ENCODE measurements at regions not wholly inside any gene's neighbourhood (a gene's known extent, or its start where the extent isn't known, plus 50 kb on each side); places are given as distances from the start of the nearest gene placed in this dataset.

DNA sequence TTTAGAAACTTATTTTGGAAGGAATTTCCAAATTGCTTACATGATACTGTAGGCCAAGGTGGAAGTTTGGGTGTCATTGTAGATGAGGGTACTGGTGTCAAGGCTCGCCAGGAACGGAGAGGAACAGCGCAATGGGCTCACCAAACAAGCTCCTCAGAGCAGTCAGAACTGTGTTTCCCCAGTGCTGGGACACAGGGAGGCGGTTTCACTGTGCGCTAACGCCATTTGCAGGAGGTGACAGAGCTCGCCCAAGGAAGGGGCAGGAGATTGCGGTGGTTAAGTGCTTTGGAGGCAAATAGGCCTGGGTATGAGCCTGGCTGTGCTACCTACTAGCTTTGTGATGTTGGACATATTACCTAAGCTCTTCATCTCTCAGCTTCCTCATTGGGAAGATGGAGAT is 57.3 kb downstream of the HHEX start:
- no peak for DNase-seq (ENCODE audit: low read depth)

DNA sequence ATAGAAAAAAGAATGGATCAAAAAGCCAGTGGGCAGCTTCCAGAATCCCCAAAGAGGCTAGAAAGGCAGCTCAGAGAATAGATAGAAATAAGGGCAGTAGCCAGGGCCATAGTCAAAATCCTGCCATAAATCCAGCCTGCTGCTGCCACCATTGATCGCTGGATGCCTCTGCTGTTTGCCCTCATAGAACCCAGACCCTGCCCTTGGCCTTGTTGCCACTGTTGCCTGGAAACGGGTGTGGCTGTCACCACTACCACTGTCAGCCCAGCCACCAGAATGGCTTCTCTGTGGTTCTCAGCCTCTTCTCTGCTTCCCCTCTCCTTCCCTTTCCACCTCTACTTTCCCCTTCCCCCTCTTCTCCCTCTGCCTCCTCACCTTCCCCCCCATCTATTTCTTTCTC is 57.8 kb downstream of the HHEX start:
- DNase-seq (ENCODE audit: low read depth) = peak; percentile 32

DNA sequence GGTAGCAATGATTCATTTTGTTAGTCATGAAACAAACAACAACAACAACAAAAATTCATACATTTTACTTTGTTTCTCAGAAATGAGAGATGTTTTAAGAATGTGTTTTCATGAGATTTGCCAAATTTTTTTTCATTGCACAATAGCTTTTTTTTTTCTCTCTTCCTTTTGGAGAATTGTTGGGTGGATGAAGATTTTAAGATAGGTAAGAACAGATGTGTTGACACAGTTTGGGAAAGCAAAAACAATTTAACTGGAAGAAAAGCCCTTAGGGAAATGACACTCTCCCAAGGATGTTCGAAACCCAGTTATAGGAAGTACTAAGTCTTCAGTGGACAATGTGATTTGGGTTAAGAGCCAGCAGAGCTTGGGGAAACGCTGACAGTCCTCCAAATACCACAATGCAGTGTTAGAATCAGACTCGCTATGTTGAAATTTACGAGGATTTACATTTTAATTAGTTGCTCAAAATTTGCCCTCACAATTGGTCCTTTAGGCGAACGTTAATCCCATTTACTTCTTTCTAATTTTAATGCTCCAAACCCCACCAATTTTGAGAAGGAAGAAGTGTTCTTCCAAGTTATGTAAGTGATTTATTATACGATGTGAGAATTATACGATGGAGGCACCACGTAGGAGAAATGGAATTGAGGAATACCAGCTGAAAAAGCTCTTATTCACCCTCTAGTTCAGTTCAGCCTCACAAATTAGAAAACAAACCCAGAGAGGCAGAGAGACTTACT is 61.2 kb downstream of the HHEX start:
- no peak for DNase-seq (ENCODE audit: low read depth)

DNA sequence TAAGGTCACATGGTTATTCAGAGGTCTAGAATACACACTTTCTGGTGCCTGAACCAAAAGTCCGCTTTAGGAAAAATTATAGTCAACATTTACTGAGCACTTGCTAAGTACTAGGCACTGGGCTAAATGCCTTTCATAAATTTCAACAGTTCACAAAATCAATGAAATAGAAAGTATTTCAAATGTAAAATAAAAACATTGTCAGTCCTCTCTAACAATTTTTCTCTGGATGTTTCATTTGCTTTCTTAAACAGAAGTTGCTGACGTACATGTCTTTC is 61.7 kb downstream of the HHEX start:
- no peak for DNase-seq (ENCODE audit: low read depth)

DNA sequence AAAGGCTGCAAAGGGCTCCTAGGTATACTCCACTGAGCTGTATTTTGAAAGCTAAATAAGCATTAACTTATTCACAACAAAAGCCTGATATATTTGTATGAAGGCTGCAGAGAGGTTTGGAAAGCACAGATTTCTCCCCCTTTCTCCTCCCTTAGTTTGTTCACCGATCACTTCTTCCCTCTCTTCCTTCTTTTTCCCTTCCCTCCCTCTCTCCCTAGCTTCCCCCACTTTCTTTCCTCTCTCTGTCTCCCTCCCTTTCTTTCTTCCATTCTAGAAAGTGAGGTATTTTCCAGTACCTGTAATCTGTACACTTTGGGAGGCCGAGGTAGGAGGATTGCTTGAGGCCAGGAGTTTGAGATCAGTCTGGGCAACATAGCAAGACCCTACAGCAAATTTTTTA is 62.1 kb downstream of the HHEX start:
- DNase-seq (ENCODE audit: low read depth) = no peak

DNA sequence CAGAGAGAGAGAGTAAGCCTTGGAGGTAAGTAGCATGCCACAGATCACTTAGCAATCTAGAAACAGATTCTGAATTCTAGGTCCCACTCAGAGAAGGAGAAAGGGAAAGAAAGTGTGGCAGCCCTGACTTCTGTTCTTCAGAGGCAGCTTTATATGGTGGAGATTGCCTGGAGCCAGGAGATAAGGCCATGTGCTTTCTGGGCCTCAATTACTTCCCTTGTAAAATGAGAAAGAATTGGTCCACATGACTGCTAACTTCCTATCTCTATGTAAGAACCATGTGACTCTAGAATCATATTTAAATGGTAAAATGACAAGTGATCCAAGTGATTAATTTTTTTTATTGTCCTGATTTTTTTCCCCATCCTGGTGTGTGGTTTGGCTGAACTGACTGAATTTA is 64.1 kb downstream of the HHEX start:
- no peak for DNase-seq (ENCODE audit: low read depth)

DNA sequence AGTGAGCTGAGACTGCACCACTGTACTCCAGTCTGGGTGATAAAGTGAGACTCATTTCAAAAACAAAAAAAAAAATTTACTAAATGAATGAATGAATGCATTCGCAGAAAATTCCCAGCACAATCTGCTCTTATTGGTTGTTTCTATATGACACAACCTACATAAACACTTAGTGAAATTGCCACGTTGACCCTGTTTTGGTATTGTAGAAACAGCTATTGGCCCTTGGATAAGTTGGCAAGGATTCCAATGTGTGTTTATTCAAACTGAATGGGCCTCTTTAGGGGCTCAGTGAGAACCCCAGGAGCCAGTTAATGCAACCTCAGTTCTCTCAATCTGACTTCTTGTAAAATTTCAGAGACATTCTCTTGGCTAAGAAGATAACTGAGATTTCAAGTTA is 66.0 kb downstream of the HHEX start:
- DNase-seq (ENCODE audit: low read depth) = no peak

DNA sequence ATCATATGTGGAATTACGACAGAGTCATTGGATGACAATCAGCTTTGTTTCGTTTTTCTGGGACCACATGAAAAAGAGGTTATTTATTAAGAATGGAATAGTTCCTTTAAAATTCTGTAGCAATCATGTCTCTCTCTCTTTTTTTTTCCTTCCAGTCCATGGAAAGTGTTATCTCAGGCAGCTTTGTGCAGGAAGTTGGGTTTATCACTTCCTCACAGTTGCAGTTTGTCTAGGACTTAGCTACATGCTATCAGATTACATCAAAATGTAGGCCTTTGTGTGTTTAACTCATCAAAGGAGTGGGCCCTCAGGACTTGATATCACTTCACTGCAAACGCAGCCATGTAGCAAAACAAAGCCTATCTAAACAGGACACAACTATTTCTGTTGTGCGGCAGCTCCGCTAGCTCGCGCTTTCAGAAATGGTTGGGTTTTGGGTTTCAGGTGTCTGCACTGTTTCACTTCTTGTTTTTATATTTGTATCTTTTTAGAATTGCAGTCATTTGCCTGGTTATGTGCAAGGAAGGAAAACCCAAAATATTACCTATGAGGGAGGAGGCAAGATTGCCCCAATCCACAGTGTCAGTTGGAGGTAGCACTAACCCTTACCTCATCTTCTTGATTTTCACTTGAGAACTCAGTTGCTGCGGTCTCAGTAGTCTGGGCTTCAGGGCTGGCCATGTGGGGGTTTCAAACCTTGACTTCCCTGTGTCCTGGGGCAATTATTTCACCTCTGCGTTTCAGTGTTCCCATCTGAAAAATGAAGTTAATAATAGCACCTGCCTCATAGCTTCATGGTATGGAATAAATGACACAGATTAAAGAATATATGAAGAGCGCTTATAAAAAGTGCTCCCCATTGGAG is 66.7 kb downstream of the HHEX start:
- peak; percentile 87 for DNase-seq (ENCODE audit: low read depth)

DNA sequence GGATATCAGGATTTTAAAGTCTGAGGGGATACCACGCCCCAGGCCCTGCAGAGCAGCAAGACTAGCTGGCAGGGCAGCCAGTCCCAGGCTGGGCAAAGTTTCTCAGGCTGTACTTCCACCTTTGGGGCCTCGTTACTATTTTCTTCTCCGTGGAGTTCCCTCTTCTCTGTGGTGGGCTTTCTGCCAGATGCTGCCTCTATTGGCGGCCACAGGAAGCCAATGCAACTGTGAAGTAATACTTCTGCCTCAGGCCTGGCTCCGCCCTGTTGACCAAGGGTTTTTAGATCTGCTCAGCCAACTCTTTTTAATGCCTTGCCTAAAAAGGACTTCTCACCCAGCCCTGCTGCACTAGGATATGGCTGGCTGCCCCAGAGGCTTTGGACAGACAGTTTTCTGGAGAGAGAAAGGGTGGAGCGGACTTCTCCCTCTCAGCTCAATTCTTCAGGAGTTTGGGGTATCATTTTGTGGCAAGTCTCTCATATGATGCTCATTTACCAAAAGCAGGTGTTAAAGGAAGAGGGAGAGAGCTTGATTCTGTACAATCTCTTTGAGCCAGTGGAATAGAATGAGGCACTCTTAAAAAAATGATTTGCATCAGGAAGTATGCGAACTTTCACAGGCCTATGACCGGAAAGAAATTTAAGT is 67.4 kb downstream of the HHEX start:
- DNase-seq (ENCODE audit: low read depth) = peak; percentile 74

DNA sequence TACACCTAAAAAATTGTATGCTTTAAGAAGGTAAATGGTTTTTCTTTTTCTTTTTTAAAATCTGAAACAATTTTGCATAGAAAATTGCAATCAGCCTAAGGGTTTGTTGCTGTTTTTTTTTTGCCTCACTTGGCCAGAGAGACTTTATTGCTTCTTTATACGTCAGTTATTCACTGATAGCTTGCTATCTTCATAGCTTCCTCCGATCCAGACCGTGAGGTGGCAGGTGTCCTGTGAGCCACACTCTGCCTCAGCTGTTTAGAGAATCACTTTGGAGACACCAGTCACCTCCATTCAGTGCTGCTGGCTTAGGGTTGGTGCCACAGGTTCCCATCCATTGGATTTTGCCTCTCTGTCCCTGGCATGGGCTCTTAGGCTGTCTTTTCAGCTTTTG is 68.0 kb downstream of the HHEX start:
- DNase-seq (ENCODE audit: low read depth) = no peak

DNA sequence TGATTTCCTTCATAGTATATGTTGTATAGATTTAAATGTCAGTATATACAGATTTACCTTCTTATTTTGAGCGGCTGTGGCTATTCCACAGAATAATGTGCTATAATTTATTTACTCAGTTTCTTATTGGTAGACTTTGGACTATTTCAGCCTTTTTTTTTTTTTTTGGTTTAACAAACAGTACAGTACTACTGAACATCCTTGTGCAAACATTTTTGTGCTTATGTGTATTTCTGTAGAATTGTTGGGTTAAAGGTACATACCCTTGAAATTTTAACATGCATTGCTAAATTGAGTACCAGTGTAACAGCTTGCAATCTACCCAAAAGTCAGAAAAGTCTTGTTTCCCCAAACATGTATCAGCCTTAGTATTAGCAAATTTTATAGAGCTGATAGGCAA is 68.8 kb downstream of the HHEX start:
- no peak for DNase-seq (ENCODE audit: low read depth)

DNA sequence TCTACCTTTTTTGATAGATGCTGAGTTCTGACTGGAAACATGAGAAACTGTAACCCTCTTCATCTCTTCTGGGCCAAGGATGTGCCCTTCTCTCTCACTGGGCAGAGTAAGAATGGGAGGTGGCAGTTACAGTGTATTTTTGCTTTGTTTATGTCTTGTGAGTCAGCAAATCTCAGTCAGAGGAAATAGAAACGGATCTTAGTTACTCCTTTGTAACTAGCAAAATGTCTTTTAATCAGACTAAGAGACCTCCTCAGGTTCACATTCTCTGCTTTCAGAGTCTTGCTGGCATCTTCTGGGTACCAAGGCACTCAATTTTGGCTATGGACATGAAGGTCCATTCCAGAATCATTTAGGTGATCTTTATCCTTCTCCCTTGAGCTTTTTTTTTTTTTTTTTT is 70.9 kb downstream of the HHEX start:
- no peak for DNase-seq (ENCODE audit: low read depth)

DNA sequence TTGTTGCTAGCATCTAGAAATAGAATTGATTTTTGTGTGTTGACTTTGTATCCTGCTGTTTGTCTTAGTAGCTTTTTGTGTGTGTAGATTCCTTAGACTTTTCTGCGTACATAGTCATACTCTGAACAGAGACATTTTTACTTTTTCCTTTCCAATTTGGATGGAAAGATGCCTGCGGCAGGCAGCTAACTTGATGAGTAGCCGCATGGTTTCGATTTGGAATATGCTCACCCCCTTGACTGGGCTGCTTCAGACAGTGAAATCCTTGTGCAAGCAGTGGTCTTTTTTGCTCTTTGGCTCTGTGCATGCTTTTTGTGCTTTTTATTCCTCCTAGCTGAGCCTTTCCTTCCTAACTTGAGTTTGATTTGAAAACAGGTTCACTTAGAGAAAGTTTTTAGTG is 71.8 kb downstream of the HHEX start:
- DNase-seq (ENCODE audit: low read depth) = no peak

DNA sequence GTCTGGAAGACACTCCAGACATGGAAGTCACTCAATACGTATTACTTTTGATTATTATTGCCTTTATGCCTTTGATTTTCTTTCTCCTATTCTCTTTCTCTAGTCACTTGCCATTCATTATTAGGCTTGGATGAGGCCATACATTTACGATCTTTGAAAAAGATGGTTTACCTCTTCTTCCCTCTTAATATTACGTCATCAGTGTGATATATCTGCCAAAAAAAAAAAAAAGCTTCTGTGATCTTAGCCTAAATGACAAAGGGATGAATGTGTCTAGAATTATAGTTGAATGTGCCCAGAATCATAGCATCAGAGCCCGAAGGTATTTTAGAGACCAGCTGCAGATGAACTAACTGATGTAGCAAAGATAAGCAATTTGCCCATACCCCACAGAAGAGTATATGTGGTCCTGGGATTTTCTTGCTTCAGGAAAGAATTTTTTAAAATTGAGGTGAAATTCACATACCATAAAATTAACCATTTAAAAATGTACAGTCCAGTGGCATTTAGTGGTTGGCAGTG is 73.9 kb downstream of the HHEX start:
- DNase-seq (ENCODE audit: low read depth) = no peak

DNA sequence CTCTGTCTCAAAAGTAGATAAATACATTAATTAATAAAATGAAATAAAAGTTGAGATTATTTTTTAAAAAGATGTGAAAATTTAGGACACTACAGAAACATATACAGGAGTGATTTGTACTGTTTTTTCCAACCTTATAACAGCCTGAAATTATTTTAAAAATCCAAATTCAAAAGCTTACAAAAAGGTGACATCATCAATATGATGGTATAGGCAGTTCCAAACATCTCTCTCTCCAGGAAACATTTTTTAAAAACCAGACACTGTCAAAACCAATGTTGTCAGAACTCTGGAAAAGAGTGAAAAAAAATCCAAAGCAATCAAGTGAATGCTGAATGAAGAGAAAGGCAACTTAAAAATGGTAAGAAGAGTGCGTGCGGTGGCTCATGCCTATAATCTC is 76.7 kb downstream of the HHEX start:
- no peak for DNase-seq (ENCODE audit: low read depth)

DNA sequence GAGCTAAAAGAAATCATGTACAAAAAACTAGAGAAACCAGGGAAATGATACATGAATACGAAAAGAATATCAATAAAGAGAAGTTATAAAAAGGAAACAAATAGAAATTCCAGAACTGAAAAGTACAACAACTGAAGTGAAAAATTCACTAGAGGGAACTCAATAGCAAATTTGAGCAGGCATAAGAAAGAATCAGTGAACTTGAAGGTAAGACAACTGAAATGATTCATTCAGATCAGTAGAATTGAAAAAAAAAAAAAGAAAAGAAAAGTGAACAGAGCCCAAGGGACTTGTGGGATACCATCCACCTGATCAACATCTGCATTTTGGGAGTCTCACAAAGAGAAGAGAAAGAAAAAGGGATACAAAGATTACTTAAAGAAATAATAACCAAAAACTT is 78.3 kb downstream of the HHEX start:
- DNase-seq (ENCODE audit: low read depth) = no peak

DNA sequence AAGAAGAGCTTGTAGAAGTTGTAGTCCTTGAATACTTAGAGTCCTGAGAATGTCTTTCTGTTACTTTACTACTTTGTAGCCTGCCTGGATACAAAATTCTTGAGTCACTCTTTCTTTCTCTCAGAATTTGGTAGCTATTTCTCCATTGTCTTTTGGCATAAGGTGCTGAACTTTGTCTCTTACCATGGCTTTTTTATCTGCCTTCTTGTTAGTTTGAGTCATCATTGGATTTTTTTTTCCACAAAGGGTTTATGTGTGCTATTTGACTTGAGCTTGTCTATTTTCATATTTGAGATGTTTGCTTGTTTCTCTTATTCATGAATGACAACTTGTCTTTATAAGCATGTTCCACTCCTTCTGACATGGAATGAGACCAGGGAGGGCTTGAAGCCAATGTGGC is 74.5 kb upstream of the EXOC6 start:
- no peak for DNase-seq (ENCODE audit: low read depth)

DNA sequence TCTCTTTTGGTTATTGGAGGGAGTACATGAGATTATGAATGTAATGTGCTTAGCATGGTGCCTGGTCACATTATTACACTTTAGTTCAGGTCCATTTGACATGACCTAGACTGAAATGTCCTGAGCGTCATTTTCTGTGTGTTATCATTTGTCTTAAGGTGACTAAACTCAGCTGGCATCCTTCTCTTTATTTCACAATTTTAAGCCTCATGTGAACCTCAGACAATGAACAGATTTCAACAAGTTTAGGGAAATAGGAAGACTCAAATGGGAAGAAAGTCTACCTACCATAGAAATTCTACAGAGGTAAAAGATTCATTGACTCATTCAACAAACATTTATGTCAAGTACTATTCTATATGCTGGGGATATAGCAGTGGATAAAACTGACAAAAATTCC is 70.2 kb upstream of the EXOC6 start:
- no peak for DNase-seq (ENCODE audit: low read depth)

DNA sequence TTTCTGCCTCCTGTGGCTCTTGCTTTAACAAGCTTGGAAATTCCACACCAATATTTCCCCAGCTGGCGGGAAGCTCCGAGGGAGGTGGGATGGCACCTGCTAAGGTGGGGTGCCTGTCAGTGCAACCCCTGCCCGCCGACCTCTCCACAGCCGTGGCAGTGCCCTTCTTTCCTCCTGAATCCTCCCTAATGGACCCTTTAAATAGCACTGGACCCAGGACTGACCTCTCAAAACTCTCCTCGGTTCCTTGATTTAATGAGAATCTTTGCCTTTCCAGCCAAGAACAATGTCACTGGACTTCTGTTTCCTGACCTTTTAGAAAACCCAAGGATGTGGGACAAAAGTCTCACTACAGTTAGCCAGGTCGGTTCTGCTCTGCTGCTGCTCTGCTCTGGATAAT is 63.2 kb upstream of the EXOC6 start:
- no peak for DNase-seq (ENCODE audit: low read depth)

DNA sequence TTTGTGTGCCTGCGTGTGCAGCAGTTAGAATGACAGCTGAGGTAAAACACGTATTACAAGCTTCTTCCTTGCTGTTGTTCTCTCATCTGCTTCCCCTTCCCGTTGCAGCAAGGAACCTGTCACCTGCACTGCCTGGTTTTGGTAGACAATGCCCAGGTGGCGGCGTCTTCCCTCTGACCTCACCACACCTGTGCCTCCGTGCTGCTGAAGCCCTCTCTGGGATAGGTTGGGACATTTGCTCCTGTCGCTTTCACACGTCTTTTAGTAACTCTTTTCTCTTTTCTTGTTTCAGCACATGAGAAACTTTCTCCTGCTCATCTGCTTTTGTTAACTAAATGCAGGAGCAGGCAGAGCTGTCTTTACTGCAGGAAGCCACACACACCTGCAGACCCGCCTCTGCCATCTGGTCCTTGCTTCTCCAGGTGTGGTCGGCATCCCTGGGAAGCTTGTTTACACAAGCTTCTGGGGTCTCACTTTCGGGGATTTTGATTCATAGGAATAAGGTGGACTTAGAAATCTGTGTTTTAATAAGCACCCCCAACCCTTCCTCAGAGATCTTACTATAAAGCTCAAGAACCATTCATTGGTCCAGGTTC is 60.7 kb upstream of the EXOC6 start:
- no peak for DNase-seq (ENCODE audit: low read depth)

DNA sequence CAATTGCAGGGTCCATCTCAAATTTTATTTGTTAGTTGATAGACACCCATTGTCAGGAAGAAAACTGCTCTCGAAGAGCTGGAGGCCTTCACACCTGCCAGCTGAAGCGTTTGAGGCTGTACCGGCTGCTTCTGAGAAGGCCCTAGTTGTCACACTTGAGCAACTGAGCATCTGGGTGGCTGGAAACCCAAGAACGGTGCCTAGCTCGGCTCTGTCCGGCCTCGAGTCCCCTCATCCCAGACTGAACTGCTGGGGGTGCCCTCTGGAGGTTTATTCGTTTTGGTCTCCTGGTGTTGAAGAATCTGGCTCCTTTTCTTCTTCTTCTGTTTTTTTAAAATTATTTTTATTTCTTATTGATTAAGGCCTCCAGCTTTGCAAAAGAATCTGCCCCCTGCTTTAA is 59.3 kb upstream of the EXOC6 start:
- no peak for DNase-seq (ENCODE audit: low read depth)

DNA sequence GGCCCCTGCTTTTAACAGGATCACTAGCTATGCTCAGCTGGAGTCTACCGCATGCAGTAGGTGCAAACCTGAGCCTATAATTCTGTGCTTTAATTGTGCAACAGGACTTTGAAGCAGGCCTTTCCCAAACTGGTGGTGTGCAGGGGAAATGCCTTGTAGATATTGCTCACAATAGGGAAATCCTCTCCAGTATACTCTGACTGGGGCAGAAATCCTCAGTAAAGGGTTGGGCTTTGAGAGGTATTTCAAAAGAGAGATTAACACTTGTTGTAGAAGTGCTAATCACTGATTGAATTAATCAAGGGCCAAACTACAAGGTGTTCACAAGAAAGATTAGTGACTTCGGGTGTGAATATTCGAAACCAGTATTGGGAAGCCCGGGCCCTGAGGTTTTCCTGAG is 58.5 kb upstream of the EXOC6 start:
- no peak for DNase-seq (ENCODE audit: low read depth)

DNA sequence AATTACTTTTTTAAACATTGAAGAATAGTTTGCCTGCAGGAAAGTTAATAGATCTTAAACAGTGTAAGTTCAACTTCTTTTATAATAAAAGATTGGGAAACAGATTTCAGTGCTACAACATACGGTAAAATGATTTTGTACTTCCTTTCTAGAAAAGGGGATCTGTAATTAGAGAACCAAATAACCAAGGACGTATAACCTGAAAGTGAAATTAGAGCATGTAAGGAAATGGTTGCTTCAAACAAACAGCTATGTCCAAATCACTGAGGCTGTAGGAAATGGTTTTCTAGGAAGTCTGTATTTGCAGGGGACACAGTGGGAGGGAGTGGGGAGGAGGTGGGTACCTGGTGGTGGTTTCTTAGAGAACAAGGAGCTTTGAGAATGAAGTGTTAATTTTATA is 57.9 kb upstream of the EXOC6 start:
- no peak for DNase-seq (ENCODE audit: low read depth)
